K562 (cell line): ENCODE measurements at regions not wholly inside any gene's neighbourhood (a gene's known extent, or its start where the extent isn't known, plus 50 kb on each side); places are given as distances from the start of the nearest gene placed in this dataset.
"Not testable (repeated sequence)": the region's sequence is repeated elsewhere in the genome, so short reads cannot be mapped to it uniquely, and the experiment has no call there.

ENCODE experiments used
- ATAC-seq: fragments of 200-7000 bp; cut with Tn5 transposase; 3 replicates; pipeline ENCODE4 v1.9.1; 2020; ENCODE audit warnings: moderate library complexity
- BruUV-seq: library from RNA; stranded (reverse); fragments of 400-500 nt; replicated peaks from 2 replicates; lab custom pipeline; 2021; lab: Mats Ljungman, UMichigan
- CTCF ChIA-PET: fragments of 300-600 bp; formaldehyde crosslinking; extraction: SDS; loops from one replicate; lab custom pipeline; 2021; ENCODE audit warnings: low intra/inter-chr PET ratio; lab: Yijun Ruan, JAX
- POLR2A ChIA-PET: fragments of 300-600, 350-650 bp; sonication (Branson Sonifier 250); formaldehyde crosslinking; extraction: SDS; loops from one replicate; lab custom pipeline; 2021; ENCODE audit warnings: antibody characterized with exemption, inconsistent platforms; lab: Yijun Ruan, JAX
- DNase-seq, 4 experiments: peaks; one replicate each; pipeline versions ENCODE4 v3.0.0 to v3.0.0-alpha.2; 2011 to 2018; ENCODE audit warnings: low spot score in 3 of 4, mixed read lengths in 3 of 4; ENCODE audit errors: extremely low read depth in 1 of 4
- FAIRE-seq: peaks from 2 replicates; lab custom pipeline; 2011; peaks lifted over from hg19 to GRCh38; lab: Jason Lieb, UNC
- H2AFZ ChIP-seq: 2 replicates; pipeline ENCODE4 v1.6.0; 2011; ENCODE audit warnings: low read depth, low read length, control low read depth, inconsistent platforms
- H3K27ac ChIP-seq: fragments of 200-600 bp; 3 replicates; pipeline ENCODE4 v1.8.0; 2011; ENCODE audit warnings: low read depth, mild to moderate bottlenecking, control low read depth, inconsistent platforms, low read length, moderate library complexity, mixed read lengths; ENCODE audit errors: extremely low read depth
- H3K27me3 ChIP-seq, 2 experiments: fragments of 300-600 bp in 1 of 2; 2 replicates in 1 of 2; 3 replicates in 1 of 2; pipeline versions ENCODE4 v1.6.0 to v1.8.0; 2011; ENCODE audit warnings: inconsistent platforms in 2 of 2, low read length in 2 of 2, mild to moderate bottlenecking in 1 of 2, mixed read lengths in 1 of 2, moderate library complexity in 1 of 2; ENCODE audit not compliant: control insufficient read depth in 2 of 2, insufficient read depth in 2 of 2
- H3K36me3 ChIP-seq: fragments of 300-600 bp; 3 replicates; pipeline ENCODE4 v1.8.0; 2011; ENCODE audit warnings: mild to moderate bottlenecking, low read length, inconsistent platforms; ENCODE audit not compliant: control insufficient read depth, insufficient read depth
- H3K4me1 ChIP-seq, 2 experiments: fragments of 200-600 bp in 1 of 2; replicated peaks in 1 of 2; 2 replicates in 1 of 2; 3 replicates in 1 of 2; pipeline versions ENCODE4 v1.5.1 to v1.8.0; 2011; ENCODE audit warnings: inconsistent platforms in 2 of 2, low read length in 2 of 2, mild to moderate bottlenecking in 1 of 2, mixed read lengths in 1 of 2, moderate library complexity in 1 of 2; ENCODE audit not compliant: control insufficient read depth in 2 of 2, insufficient read depth in 2 of 2
- H3K4me2 ChIP-seq: 2 replicates; pipeline ENCODE4 v1.6.1; 2011; ENCODE audit warnings: low read length, control low read depth, inconsistent platforms, mixed read lengths; ENCODE audit not compliant: insufficient read depth
- H3K4me3 ChIP-seq: fragments of 200-600 bp; sonication (generic), shearing (Covaris generic); 2 replicates; pipeline ENCODE4 v1.5.1; 2016; ENCODE audit warnings: control low read depth, inconsistent platforms
- H3K79me2 ChIP-seq: fragments of 200-600 bp; 3 replicates; pipeline ENCODE4 v1.8.0; 2011; ENCODE audit warnings: low read length, inconsistent platforms; ENCODE audit not compliant: control insufficient read depth, insufficient read depth
- H3K9ac ChIP-seq, 2 experiments: 2 replicates each; pipeline versions ENCODE4 v1.6.0 to v1.6.1; 2011; ENCODE audit warnings: low read depth in 2 of 2, low read length in 2 of 2, control low read depth in 1 of 2, inconsistent platforms in 1 of 2, mild to moderate bottlenecking in 1 of 2, mixed read lengths in 1 of 2; ENCODE audit not compliant: insufficient read depth in 1 of 2
- H3K9me1 ChIP-seq: one replicate; pipeline ENCODE4 v1.6.0; 2011; ENCODE audit warnings: inconsistent platforms, mild to moderate bottlenecking, low read length, moderate library complexity; ENCODE audit not compliant: control insufficient read depth, insufficient read depth
- H3K9me3 ChIP-seq: replicated peaks from 2 replicates; pipeline ENCODE4 v1.5.1; 2011; ENCODE audit warnings: low read depth, low read length, inconsistent platforms; ENCODE audit not compliant: control insufficient read depth, insufficient read depth
- H4K20me1 ChIP-seq: replicated peaks from 2 replicates; pipeline ENCODE4 v1.6.1; 2011; ENCODE audit warnings: low read length, inconsistent platforms, mixed read lengths; ENCODE audit not compliant: control insufficient read depth, insufficient read depth
- C11orf30 ChIP-seq: fragments of 450-650 bp; IDR thresholded peaks from 2 replicates; pipeline ENCODE4 v1.6.1; 2016; ENCODE audit warnings: low read depth, mild to moderate bottlenecking
- DLX4 ChIP-seq: fragments of 250-450 bp; sonication (Bioruptor Pico); IDR thresholded peaks from 2 replicates; pipeline ENCODE4 v1.6.1; 2021; ENCODE audit warnings: mild to moderate bottlenecking
- EZH2 ChIP-seq: IDR thresholded peaks from 2 replicates; pipeline ENCODE4 v1.6.1; 2012; ENCODE audit warnings: low read depth, mild to moderate bottlenecking, inconsistent platforms, low read length, borderline replicate concordance
- STAT5A ChIP-seq: IDR thresholded peaks from 2 replicates; pipeline ENCODE4 v1.6.1; 2012; ENCODE audit warnings: low read length, inconsistent platforms, borderline replicate concordance
- ZC3H11A ChIP-seq: IDR thresholded peaks from 2 replicates; pipeline ENCODE4 v1.6.1; 2012; ENCODE audit warnings: low read depth, low read length, improper control_type of control experiment
- ZFP1 ChIP-seq: fragments of 450-650 bp; formaldehyde crosslinking; IDR thresholded peaks from 2 replicates; pipeline ENCODE4 v1.4.0; 2020; ENCODE audit warnings: mild to moderate bottlenecking, mixed read lengths
- ZNF445 ChIP-seq: fragments of 250-450 bp; sonication (Bioruptor Pico); IDR thresholded peaks from 2 replicates; pipeline ENCODE4 v1.4.0; 2020; ENCODE audit warnings: low read depth, mild to moderate bottlenecking, moderate library complexity
- ZNF778 ChIP-seq: fragments of 450-650 bp; formaldehyde crosslinking; IDR thresholded peaks from 2 replicates; pipeline ENCODE4 v1.4.0; 2020; ENCODE audit warnings: mild to moderate bottlenecking, moderate library complexity
- WGBS: fragments of 100-300 bp; shearing (Covaris generic); methylation state at CpG from one replicate; pipeline ENCODE4 v1.1.6; 2016; ENCODE audit warnings: low coverage, mixed read lengths; ENCODE audit not compliant: insufficient coverage; ENCODE audit errors: missing lambda C conversion rate; 5-methylcytosine and 5-hydroxymethylcytosine counted together
- in situ Hi-C: fragments of 300-500 bp; cut with MboI; formaldehyde crosslinking; loops from 4 replicates; pipeline ENCODE4 v1.15.0; 2018; ENCODE audit warnings: inconsistent platforms, mixed read lengths
- intact Hi-C: fragments of 100-400 bp; cut with micrococcal nuclease; formaldehyde crosslinking; loops from 2 replicates; pipeline ENCODE4 v1.14.2; 2022

- TF ChIP-seq DLX4 (CRISPR knock-in tag) (no peak), ZNF778 (CRISPR knock-in tag) (no peak)
Measured at GRCh38 chr19:30841934-30842333, 469.8 kb downstream of the ZNF536 start (continued).

DNA sequence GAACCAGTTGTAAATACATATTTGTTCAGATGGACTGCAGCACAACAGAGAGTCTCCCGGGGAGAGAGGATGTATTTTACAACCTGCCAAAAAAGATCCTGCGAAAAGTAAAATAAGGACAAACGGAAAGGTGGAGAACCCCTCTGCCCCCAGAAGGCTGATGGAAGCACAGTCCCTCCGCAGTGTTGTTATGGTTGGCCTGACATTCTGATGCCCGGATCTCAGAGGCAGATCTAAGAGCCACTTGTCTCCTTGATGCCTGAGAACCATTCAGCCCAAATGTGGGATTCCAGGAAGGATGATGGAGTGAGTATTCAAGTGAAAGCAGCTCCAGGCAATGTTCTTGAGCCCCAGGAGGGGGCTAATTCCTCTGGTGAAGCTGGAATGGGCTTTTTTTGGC lies 458.7 kb downstream of the ZNF536 start:
- in situ Hi-C loops (no loop called here), intact Hi-C loops (no loop called here)
- ATAC-seq (no peak), DNase-seq (no peak), FAIRE-seq (no peak)
- no TSS peak for BruUV-seq
- Histone ChIP-seq H3K27me3 (no peaks in the 10 kb centered on the region), H3K4me1 (no peaks in the 10 kb centered on the region), H2AFZ (no peak overlapping the region), H3K9ac (no peak overlapping the region), H3K36me3 (no peaks in the 10 kb centered on the region), H3K79me2 (no peaks in the 10 kb centered on the region), H3K27ac (no peak overlapping the region), H3K4me3 (no peak overlapping the region), H3K4me2 (no peak overlapping the region), H3K9me1 (no peaks in the 10 kb centered on the region), H3K9me3 (no peaks in the 10 kb centered on the region), H4K20me1 (no peaks in the 10 kb centered on the region)
- TF ChIP-seq STAT5A, result no peak
- TF ChIP-seq ZFP1 (CRISPR knock-in tag), result no peak
- TF ChIP-seq EZH2, result no peak
- TF ChIP-seq ZNF445 (CRISPR knock-in tag), result no peak
- no peak for TF ChIP-seq ZC3H11A
- TF ChIP-seq C11orf30, result no peak
- 1% methylated on average over 5 of the region's 5 CpGs for WGBS
- CTCF ChIA-PET, result no interaction called here
- POLR2A ChIA-PET, result no interaction called here

GRCh38 chr19:30825505-30825904 lies 453.3 kb downstream of the ZNF536 start:
- BruUV-seq, H2AFZ ChIP-seq, H3K4me2 ChIP-seq, H3K4me1 ChIP-seq, CTCF ChIA-PET, H3K27ac ChIP-seq, H3K9me3 ChIP-seq, H3K27me3 ChIP-seq, H3K79me2 ChIP-seq, H3K4me3 ChIP-seq, in situ Hi-C loops, DNase-seq, FAIRE-seq, intact Hi-C loops, ATAC-seq, H3K36me3 ChIP-seq, H3K9ac ChIP-seq, H3K9me1 ChIP-seq, POLR2A ChIA-PET, H4K20me1 ChIP-seq: not testable (repeated sequence)
- 2% methylated on average over 4 of the region's 5 CpGs for WGBS
